Heart left ventricle (tissue), 13 donors: ENCODE measurements at regions not wholly inside any gene's neighbourhood (a gene's known extent, or its start where the extent isn't known, plus 50 kb on each side); places are given as distances from the start of the nearest gene placed in this dataset.

Experiments
- POLR2A ChIP-seq, 2 donors: fragments of 450-650 bp; IDR thresholded peaks; one replicate each; pipeline ENCODE4 v1.6.1; 2017; ENCODE audit warnings: antibody characterized with exemption in 2 of 2, mild to moderate bottlenecking in 2 of 2, moderate library complexity in 2 of 2
- TF ChIP-seq, protein P1 (sequence below), 12 donors: fragments of 200-600 bp; sonication (generic) in 4 of 12; IDR thresholded peaks; one replicate each; pipeline versions ENCODE4 v1.5.0 to v1.8.0; 2018 to 2022; ENCODE audit warnings: antibody characterized with exemption in 12 of 12, mild to moderate bottlenecking in 5 of 12
- donor health status: ischemic (EF 13 %, LVEDD 7.1; RV severe dilation, severe dysfunction).
- donor health status: DM: no; HTN: yes; CAD: no.
- donor health status: DM: no; HTN: no; CAD: no.
- donor health status: ischemic (EF 25% LVEDD 6.9; RV normal size, moderate dysfunction).
- donor health status: ischemic (EF 25% LVEDD 5.7; RV mildly dilated, moderate dysfunction).
- donor health status: ischemic (EF 35%, LVEDD 5.7; RV mildly dilated, moderate dysfunction).
- donor health status: nonischemic (EF 11% LVEDD 7.7; RV severe dilation, severe dysfunction).
- donor health status: DM: yes; HTN: yes; CAD: no.
- donor health status: PGD.
- donor health status: ischemic (EF 29% LVEDD 5.4; RV normal size, mild dysfunction).
- donor health status: nonischemic (EF 23%, LVEDD 6.1; RV moderate dilation, normal function).

DNA sequence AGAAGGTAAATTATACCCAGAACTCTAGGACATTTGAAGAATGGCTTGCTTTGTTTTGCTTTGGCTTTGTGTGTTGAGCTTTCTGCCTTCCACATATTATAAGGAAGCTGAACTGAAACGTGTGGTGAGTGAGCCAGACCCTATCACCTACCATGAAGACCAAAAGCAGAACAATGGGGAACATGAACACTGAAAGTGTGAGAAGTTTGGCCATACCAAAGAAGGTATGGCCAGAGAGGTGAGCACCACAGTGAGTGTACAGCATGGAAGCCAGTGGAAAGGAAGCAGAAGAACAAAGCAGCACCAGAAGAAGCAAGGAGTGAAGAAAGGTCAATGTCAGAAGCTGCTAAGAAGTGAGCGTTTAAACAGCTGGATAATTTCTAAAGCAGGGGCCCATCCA is 59.7 kb upstream of the CCDC71L start:
- TF ChIP-seq, protein P1, sequence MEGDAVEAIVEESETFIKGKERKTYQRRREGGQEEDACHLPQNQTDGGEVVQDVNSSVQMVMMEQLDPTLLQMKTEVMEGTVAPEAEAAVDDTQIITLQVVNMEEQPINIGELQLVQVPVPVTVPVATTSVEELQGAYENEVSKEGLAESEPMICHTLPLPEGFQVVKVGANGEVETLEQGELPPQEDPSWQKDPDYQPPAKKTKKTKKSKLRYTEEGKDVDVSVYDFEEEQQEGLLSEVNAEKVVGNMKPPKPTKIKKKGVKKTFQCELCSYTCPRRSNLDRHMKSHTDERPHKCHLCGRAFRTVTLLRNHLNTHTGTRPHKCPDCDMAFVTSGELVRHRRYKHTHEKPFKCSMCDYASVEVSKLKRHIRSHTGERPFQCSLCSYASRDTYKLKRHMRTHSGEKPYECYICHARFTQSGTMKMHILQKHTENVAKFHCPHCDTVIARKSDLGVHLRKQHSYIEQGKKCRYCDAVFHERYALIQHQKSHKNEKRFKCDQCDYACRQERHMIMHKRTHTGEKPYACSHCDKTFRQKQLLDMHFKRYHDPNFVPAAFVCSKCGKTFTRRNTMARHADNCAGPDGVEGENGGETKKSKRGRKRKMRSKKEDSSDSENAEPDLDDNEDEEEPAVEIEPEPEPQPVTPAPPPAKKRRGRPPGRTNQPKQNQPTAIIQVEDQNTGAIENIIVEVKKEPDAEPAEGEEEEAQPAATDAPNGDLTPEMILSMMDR (IDR thresholded peaks at IDR 0.05): no peak
- no peak for TF ChIP-seq POLR2A (IDR thresholded peaks at IDR 0.05)
